ENCODE measurements at regions not wholly inside any gene's neighbourhood (a gene's known extent, or its start where the extent isn't known, plus 50 kb on each side); places are given as distances from the start of the nearest gene placed in this dataset.

DNA sequence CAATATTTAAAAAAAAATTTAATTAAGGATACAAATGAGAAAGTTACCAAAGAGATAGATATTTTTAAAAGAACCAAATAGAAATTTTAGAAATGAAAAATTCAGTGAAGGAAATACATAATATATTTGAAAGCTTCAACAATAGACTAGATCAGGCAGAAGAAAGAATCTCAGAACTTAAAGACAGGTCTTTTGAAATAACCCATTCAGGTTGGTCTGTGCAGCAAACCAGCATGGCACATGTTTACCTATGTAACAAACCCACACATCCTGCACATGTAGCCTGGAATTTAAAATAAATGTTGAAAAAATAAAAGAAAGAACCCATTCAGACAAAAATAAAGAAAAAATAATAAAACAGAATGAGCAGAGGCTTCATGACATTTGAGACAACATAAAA lies 221.1 kb upstream of the ID4 start:
- no peak for TF ChIP-seq EZH2 (IDR thresholded peaks at IDR 0.05; ENCODE audit: borderline replicate concordance, low read length)
- TF ChIP-seq, protein P1, sequence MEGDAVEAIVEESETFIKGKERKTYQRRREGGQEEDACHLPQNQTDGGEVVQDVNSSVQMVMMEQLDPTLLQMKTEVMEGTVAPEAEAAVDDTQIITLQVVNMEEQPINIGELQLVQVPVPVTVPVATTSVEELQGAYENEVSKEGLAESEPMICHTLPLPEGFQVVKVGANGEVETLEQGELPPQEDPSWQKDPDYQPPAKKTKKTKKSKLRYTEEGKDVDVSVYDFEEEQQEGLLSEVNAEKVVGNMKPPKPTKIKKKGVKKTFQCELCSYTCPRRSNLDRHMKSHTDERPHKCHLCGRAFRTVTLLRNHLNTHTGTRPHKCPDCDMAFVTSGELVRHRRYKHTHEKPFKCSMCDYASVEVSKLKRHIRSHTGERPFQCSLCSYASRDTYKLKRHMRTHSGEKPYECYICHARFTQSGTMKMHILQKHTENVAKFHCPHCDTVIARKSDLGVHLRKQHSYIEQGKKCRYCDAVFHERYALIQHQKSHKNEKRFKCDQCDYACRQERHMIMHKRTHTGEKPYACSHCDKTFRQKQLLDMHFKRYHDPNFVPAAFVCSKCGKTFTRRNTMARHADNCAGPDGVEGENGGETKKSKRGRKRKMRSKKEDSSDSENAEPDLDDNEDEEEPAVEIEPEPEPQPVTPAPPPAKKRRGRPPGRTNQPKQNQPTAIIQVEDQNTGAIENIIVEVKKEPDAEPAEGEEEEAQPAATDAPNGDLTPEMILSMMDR (IDR thresholded peaks at IDR 0.05; ENCODE audit: low read length): no peak

Measured in OCI-LY1 (cell line).